GM06990 (cell line): ENCODE measurements at regions not wholly inside any gene's neighbourhood (a gene's known extent, or its start where the extent isn't known, plus 50 kb on each side); places are given as distances from the start of the nearest gene placed in this dataset.

Source experiments
- DNase-seq: peaks from one replicate; pipeline ENCODE4 v3.0.0-alpha.2; 2011; ENCODE audit not compliant: insufficient read length; ENCODE audit errors: extremely low read depth
- H3K27me3 ChIP-seq: replicated peaks from 2 replicates; pipeline ENCODE4 v1.6.0; 2011; ENCODE audit warnings: low read length; ENCODE audit not compliant: control insufficient read depth, insufficient read depth
- H3K36me3 ChIP-seq: 2 replicates; pipeline ENCODE4 v1.5.1; 2011; ENCODE audit warnings: low read length; ENCODE audit not compliant: control insufficient read depth, insufficient read depth
- H3K4me3 ChIP-seq: replicated peaks from 2 replicates; pipeline ENCODE4 v1.5.1; 2011; ENCODE audit warnings: low read depth, mild to moderate bottlenecking, control low read depth, low read length
- CTCF ChIP-seq: IDR thresholded peaks from 2 replicates; pipeline ENCODE4 v1.5.1; 2011; ENCODE audit warnings: low read length, control low read depth, mild to moderate bottlenecking, inconsistent platforms; ENCODE audit not compliant: insufficient read depth, poor library complexity, severe bottlenecking

DNA sequence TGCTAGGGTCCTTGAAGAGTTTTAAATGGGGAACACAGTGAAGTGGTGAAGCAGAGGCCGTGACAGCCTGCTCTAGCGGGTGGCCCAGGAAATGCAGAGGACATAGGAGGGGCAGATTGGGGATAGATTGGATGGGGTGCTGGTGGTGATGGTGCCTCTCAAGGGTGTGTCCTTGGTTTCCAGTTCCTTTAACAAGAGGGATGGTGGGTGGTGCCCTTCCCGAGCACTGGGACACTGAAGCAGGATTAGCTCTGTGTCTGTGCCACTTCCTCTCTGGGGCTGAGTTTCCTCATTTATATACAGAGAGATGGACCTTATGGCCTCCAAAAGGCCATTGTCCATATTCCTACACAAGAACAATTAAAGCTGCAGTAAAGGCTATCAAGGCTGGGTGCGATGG is 285.5 kb downstream of the TCF7L2 start:
- no peak for DNase-seq
- TF ChIP-seq CTCF, result no peak
- H3K4me3 ChIP-seq, result no peak overlapping the region
- H3K36me3 ChIP-seq, result no peaks in the 10 kb centered on the region
- H3K27me3 ChIP-seq, result no peaks in the 10 kb centered on the region; the same call in 1 of the 2 replicates

DNA sequence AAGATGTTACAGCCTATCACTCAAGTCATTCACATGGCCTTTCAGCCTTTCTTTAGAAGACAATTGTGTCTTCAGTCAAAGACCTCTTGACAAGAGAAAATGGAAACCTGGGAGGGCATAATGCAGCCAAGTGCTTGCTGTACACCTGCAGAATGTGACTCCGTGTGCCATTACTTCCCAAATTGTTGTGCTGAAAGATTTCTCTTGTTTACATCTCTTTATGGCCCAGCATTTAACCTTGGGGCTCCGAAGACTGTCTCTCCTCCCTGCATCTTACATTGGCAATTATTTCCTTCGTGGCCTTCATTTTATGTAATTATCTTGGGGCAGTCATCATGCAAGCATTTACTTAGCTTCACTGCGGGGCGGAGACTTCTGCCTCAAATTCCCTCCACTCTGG is 287.0 kb downstream of the TCF7L2 start:
- no peak overlapping the region for H3K4me3 ChIP-seq
- no peaks in the 10 kb centered on the region for H3K36me3 ChIP-seq
- H3K27me3 ChIP-seq, result no peaks in the 10 kb centered on the region; the same call in none of the 2 replicates
- TF ChIP-seq CTCF, result no peak
- no peak for DNase-seq

- no peak for TF ChIP-seq CTCF
- Histone ChIP-seq H3K36me3 (no peaks in the 10 kb centered on the region), H3K4me3 (no peak overlapping the region), H3K27me3 (no peaks in the 10 kb centered on the region; the same call in none of the 2 replicates)
- DNase-seq, result no peak
Measured at GRCh38 chr10:113239566-113240350, 289.7 kb downstream of the TCF7L2 start.

DNA sequence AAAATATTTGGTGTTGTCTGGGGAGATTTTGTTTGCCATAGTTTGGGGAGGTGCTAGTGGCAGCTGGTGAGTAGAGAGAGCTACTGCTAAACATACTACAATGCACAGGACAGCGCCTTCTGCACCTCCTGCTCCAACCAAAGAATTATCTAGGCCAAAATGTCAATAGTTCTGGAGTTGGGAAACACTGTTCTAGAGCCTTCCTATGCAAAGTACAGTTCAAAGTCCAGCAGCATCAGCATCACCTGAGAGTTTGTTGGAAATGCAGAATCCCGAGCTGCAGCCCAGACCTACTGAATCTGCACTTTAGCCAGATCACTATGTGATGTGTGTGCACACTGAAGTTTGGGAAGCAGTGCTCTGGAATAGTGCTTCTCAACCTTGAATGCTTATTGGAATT is 290.7 kb downstream of the TCF7L2 start:
- TF ChIP-seq CTCF, result no peak
- H3K4me3 ChIP-seq, result no peak overlapping the region
- no peak for DNase-seq

GRCh38 chr10:113241599-113242360 is 291.7 kb downstream of the TCF7L2 start:
- TF ChIP-seq CTCF, result no peak
- no peak overlapping the region for H3K4me3 ChIP-seq
- no peaks in the 10 kb centered on the region for H3K36me3 ChIP-seq
- DNase-seq, result no peak
- H3K27me3 ChIP-seq, result no peaks in the 10 kb centered on the region; the same call in none of the 2 replicates

More for the DNA sequence above, 290.7 kb downstream of the TCF7L2 start:
- Histone ChIP-seq H3K36me3 (no peaks in the 10 kb centered on the region), H3K27me3 (no peaks in the 10 kb centered on the region; the same call in none of the 2 replicates)
